GM13976 (cell line): ENCODE measurements at regions not wholly inside any gene's neighbourhood (a gene's known extent, or its start where the extent isn't known, plus 50 kb on each side); places are given as distances from the start of the nearest gene placed in this dataset.

Experiments used
- DNase-seq: peaks from one replicate; pipeline ENCODE4 v3.0.0; 2012; ENCODE audit warnings: low spot score
- in situ Hi-C: fragments of 300-500 bp; cut with MboI; formaldehyde crosslinking; loops from one replicate; pipeline ENCODE4 v1.12.0; 2022; ENCODE audit warnings: low sequenced_read_pairs, mixed read lengths, inconsistent platforms; ENCODE audit not compliant: unreplicated experiment
- TF ChIP-seq, protein P1 (sequence below): IDR thresholded peaks from 2 replicates; pipeline ENCODE4 v1.5.1; 2012; ENCODE audit warnings: borderline replicate concordance, mild to moderate bottlenecking; ENCODE audit not compliant: insufficient read depth; ENCODE audit errors: extremely low read depth, missing control alignments, control extremely low read depth

- in situ Hi-C loops = no loop called here
- TF ChIP-seq, protein P1, sequence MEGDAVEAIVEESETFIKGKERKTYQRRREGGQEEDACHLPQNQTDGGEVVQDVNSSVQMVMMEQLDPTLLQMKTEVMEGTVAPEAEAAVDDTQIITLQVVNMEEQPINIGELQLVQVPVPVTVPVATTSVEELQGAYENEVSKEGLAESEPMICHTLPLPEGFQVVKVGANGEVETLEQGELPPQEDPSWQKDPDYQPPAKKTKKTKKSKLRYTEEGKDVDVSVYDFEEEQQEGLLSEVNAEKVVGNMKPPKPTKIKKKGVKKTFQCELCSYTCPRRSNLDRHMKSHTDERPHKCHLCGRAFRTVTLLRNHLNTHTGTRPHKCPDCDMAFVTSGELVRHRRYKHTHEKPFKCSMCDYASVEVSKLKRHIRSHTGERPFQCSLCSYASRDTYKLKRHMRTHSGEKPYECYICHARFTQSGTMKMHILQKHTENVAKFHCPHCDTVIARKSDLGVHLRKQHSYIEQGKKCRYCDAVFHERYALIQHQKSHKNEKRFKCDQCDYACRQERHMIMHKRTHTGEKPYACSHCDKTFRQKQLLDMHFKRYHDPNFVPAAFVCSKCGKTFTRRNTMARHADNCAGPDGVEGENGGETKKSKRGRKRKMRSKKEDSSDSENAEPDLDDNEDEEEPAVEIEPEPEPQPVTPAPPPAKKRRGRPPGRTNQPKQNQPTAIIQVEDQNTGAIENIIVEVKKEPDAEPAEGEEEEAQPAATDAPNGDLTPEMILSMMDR = no peak
- DNase-seq = no peak
Observed at GRCh38 chr2:107255744-107256143, 369.8 kb upstream of the ST6GAL2 start.

DNA sequence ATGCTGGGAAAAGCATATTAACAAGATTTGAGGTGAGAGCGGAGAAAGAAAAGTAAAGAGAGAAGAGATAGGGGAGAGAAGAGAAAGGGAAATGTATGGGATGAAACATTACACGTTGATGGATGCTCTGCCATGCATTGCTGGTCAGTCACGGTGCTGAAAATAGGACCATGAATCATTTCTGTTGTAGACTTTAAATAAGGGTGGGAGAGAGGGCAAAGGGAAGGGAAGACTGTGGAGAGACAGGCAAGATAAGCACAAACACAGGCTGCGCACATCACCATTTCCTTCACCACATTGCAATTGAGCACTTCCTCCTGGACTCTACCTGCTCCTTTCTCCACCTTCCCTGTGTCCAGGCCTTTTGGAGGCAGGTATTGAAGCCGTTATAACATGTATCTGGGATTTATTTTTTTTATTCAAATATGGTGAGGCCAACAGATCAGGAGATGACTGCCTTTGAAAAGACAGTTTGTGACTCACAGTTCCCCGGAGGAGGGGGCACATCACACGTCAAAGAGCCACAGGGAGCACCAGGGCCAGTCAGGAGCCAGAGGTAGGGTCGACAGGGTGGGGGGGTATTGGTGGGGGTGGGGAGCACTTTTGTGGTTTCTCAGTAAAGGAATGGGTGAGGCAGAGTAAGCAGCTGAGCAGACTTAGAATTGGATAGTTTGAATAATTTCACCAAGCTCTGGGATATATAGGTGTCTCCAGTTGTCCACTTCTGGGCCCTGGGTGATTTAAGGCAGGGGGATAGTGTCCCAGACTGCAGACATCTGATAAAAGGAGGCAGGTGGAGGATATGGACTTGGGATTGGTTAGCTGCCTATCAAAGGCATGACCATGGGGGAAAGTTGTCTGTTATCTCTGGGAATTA is 372.8 kb upstream of the ST6GAL2 start:
- in situ Hi-C loops = no loop called here
- TF ChIP-seq, protein P1 = no peak
- DNase-seq = no peak

GRCh38 chr2:107259408-107260195 is 373.6 kb upstream of the ST6GAL2 start:
- in situ Hi-C loops = no loop called here
- DNase-seq = no peak
- TF ChIP-seq, protein P1 = no peak

GRCh38 chr2:107263628-107264027 is 377.7 kb upstream of the ST6GAL2 start:
- DNase-seq = no peak
- TF ChIP-seq, protein P1 = no peak
- in situ Hi-C loops = no loop called here

- no peak for DNase-seq
- in situ Hi-C loops = no loop called here
- TF ChIP-seq, protein P1 = no peak
Observed at GRCh38 chr2:107264184-107264583, 378.2 kb upstream of the ST6GAL2 start.

- no peak for DNase-seq
- TF ChIP-seq, protein P1 = no peak
- in situ Hi-C loops = no loop called here
Observed at GRCh38 chr2:107266555-107266954, 380.6 kb upstream of the ST6GAL2 start.
